ENCODE measurements at regions not wholly inside any gene's neighbourhood (a gene's known extent, or its start where the extent isn't known, plus 50 kb on each side); places are given as distances from the start of the nearest gene placed in this dataset.

DNA sequence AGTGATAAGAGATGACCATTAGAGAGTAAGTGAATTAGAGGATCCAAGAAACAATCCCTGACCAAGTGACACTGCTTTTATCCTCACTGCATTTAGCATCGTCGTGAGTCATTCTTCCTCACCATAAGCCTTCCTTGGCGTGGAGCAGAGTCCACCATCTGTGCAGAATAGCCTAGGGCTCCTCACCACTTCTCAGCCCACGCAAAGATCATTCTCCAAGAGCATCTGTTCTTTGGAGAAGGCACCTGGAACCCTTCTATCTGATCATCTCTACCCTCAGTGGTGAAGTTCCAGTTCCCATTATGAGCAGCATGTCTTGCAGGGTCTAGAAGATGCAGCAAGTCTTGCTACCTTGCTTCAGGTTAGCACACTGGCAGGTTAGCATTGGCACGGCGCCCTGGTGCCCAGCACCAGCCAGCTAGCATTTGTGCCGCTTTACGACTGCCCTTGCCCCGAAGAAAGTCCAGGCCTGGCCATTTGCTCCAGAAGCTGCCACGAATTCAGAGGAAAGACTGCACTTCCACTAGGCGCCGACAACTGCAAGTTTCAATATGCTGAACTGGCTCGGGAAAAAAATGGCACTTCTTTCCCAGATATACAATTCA lies 225.8 kb downstream of the TTC32 start:
- TF ChIP-seq ZNF544 (tag by site-specific recombination; IDR thresholded peaks at IDR 0.05) (no peak), YY1 (tag by site-specific recombination; IDR thresholded peaks at IDR 0.05) (no peak), ZNF426 (tag by site-specific recombination; IDR thresholded peaks at IDR 0.05) (no peak), ZNF423 (tag by site-specific recombination; IDR thresholded peaks at IDR 0.05) (no peak), ZNF830 (tag by site-specific recombination; IDR thresholded peaks at IDR 0.05; ENCODE audit: low read depth) (no peak), ZNF558 (tag by site-specific recombination; IDR thresholded peaks at IDR 0.05) (no peak), MEIS1 (CRISPR knock-in tag; IDR thresholded peaks at IDR 0.05; ENCODE audit: borderline replicate concordance) (no peak), ZNF133 (tag by site-specific recombination; IDR thresholded peaks at IDR 0.05) (no peak), FEZF1 (tag by site-specific recombination; IDR thresholded peaks at IDR 0.05) (no peak)
- TF ChIP-seq, protein P1, sequence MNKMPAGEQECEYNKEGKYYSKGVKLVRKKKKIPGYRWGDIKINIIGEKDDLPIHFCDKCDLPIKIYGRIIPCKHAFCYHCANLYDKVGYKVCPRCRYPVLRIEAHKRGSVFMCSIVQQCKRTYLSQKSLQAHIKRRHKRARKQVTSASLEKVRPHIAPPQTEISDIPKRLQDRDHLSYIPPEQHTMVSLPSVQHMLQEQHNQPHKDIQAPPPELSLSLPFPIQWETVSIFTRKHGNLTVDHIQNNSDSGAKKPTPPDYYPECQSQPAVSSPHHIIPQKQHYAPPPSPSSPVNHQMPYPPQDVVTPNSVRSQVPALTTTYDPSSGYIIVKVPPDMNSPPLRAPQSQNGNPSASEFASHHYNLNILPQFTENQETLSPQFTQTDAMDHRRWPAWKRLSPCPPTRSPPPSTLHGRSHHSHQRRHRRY (tag by site-specific recombination; IDR thresholded peaks at IDR 0.05), result no peak
- TF ChIP-seq, protein P2, sequence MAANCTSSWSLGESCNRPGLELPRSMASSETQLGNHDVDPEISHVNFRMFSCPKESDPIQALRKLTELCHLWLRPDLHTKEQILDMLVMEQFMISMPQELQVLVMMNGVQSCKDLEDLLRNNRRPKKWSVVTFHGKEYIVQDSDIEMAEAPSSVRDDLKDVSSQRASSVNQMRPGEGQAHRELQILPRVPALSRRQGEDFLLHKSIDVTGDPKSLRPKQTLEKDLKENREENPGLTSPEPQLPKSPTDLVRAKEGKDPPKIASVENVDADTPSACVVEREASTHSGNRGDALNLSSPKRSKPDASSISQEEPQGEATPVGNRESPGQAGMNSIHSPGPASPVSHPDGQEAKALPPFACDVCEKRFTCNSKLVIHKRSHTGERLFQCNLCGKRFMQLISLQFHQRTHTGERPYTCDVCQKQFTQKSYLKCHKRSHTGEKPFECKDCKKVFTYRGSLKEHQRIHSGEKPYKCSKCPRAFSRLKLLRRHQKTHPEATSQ (tag by site-specific recombination; IDR thresholded peaks at IDR 0.05), result no peak
- TF ChIP-seq, protein P3, sequence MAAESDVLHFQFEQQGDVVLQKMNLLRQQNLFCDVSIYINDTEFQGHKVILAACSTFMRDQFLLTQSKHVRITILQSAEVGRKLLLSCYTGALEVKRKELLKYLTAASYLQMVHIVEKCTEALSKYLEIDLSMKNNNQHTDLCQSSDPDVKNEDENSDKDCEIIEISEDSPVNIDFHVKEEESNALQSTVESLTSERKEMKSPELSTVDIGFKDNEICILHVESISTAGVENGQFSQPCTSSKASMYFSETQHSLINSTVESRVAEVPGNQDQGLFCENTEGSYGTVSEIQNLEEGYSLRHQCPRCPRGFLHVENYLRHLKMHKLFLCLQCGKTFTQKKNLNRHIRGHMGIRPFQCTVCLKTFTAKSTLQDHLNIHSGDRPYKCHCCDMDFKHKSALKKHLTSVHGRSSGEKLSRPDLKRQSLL (tag by site-specific recombination; IDR thresholded peaks at IDR 0.05), result no peak
- TF ChIP-seq, protein P4, sequence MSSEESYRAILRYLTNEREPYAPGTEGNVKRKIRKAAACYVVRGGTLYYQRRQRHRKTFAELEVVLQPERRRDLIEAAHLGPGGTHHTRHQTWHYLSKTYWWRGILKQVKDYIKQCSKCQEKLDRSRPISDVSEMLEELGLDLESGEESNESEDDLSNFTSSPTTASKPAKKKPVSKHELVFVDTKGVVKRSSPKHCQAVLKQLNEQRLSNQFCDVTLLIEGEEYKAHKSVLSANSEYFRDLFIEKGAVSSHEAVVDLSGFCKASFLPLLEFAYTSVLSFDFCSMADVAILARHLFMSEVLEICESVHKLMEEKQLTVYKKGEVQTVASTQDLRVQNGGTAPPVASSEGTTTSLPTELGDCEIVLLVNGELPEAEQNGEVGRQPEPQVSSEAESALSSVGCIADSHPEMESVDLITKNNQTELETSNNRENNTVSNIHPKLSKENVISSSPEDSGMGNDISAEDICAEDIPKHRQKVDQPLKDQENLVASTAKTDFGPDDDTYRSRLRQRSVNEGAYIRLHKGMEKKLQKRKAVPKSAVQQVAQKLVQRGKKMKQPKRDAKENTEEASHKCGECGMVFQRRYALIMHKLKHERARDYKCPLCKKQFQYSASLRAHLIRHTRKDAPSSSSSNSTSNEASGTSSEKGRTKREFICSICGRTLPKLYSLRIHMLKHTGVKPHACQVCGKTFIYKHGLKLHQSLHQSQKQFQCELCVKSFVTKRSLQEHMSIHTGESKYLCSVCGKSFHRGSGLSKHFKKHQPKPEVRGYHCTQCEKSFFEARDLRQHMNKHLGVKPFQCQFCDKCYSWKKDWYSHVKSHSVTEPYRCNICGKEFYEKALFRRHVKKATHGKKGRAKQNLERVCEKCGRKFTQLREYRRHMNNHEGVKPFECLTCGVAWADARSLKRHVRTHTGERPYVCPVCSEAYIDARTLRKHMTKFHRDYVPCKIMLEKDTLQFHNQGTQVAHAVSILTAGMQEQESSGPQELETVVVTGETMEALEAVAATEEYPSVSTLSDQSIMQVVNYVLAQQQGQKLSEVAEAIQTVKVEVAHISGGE (tag by site-specific recombination; conservative IDR thresholded peaks at IDR 0.05; ENCODE audit: low read depth), result no peak
- TF ChIP-seq, protein P5, sequence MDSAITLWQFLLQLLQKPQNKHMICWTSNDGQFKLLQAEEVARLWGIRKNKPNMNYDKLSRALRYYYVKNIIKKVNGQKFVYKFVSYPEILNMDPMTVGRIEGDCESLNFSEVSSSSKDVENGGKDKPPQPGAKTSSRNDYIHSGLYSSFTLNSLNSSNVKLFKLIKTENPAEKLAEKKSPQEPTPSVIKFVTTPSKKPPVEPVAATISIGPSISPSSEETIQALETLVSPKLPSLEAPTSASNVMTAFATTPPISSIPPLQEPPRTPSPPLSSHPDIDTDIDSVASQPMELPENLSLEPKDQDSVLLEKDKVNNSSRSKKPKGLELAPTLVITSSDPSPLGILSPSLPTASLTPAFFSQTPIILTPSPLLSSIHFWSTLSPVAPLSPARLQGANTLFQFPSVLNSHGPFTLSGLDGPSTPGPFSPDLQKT (IDR thresholded peaks at IDR 0.05; ENCODE audit: borderline replicate concordance, low read depth, low read length), result no peak
- no peak overlapping the region for H3K27ac ChIP-seq (ENCODE audit: extremely low read depth, low read depth, low read length)
- ChIA-PET POLR2A (no interaction called here), CTCF (no interaction called here)
- no peaks in the 10 kb centered on the region for H3K36me3 ChIP-seq (ENCODE audit: control insufficient read depth in 2 of 2, insufficient read depth in 1 of 2, low read length in 2 of 2)
- peaks cover 25% of the 10 kb centered on the region for H3K4me1 ChIP-seq (ENCODE audit: control insufficient read depth, insufficient read depth, low read length)
- H3K4me3 ChIP-seq (ENCODE audit: low read depth, low read length), result no peak overlapping the region
- H3K9me3 ChIP-seq (ENCODE audit: control insufficient read depth, insufficient read depth, low read depth, low read length), result no peaks in the 10 kb centered on the region

DNA sequence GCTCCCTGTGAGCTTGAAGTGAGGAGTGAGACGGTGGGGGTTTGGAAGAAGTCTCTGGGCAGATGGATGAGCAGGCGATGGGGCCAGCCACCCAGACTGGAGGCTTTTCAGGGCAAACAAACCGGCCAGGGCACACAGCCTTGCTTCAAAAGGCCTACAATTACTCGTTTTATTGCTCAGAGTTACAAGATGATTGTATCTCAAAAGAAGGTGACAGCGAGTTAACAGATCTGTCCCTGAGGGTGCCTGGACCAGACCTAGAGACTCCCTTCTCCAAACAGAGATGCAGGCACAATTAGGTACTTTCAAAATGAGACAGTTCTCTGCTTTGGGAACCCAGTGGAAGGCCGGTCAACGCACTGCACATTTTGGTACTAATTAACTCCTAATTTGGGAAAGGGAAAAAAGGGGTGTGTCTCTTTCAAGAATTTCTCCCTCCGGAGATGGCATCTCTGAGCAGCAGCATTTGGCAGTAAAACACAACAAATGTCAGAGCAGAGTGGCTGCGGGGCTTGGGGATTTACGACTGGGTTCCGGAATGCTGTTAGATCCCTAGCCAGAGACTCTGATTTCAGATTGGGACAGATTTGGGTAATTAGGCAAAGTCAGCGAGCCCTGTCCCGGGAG lies 226.7 kb downstream of the TTC32 start:
- no peaks in the 10 kb centered on the region for H3K36me3 ChIP-seq (ENCODE audit: control insufficient read depth in 2 of 2, insufficient read depth in 1 of 2, low read length in 2 of 2)
- POLR2A ChIA-PET, result no interaction called here
- H3K4me1 ChIP-seq (ENCODE audit: control insufficient read depth, insufficient read depth, low read length), result peaks cover 30% of the 10 kb centered on the region
- no peaks in the 10 kb centered on the region for H3K9me3 ChIP-seq (ENCODE audit: control insufficient read depth, insufficient read depth, low read depth, low read length)
- no peak overlapping the region for H3K4me3 ChIP-seq (ENCODE audit: low read depth, low read length)
- peak overlapping the region; percentile 18; the same call in 1 of the 2 replicates for H3K27ac ChIP-seq (ENCODE audit: extremely low read depth, low read depth, low read length)
- CTCF ChIA-PET, result no interaction called here
- no peak for TF ChIP-seq ZNF521 (tag by site-specific recombination; IDR thresholded peaks at IDR 0.05)
- peak; percentile 81 for TF ChIP-seq KLF10 (tag by site-specific recombination; IDR thresholded peaks at IDR 0.05)
- no peak for TF ChIP-seq ZSCAN23 (tag by site-specific recombination; IDR thresholded peaks at IDR 0.05)
- peak; percentile 78; the same call in 1 of the 2 replicates for TF ChIP-seq TRIM28 (IDR thresholded peaks at IDR 0.05; ENCODE audit: borderline replicate concordance, low read length)
- peak; percentile 82; the same call in 1 of the 2 replicates for TF ChIP-seq MZF1 (tag by site-specific recombination; IDR thresholded peaks at IDR 0.05; ENCODE audit: borderline replicate concordance)
- TF ChIP-seq GFI1B (tag by site-specific recombination; IDR thresholded peaks at IDR 0.05), result peak; percentile 77; the same call in 1 of the 2 replicates
- no peak for TF ChIP-seq ZNF37A (tag by site-specific recombination; IDR thresholded peaks at IDR 0.05)
- peak; percentile 62; the same call in 1 of the 2 replicates for TF ChIP-seq KLF9 (tag by site-specific recombination; IDR thresholded peaks at IDR 0.05; ENCODE audit: low read depth)
- TF ChIP-seq ZNF830 (tag by site-specific recombination; IDR thresholded peaks at IDR 0.05; ENCODE audit: low read depth), result no peak
- TF ChIP-seq ZNF529 (tag by site-specific recombination; IDR thresholded peaks at IDR 0.05; ENCODE audit: insufficient replicate concordance), result no peak
- TF ChIP-seq SP7 (tag by site-specific recombination; IDR thresholded peaks at IDR 0.05), result peak; percentile 37; the same call in 1 of the 2 replicates
- 0 out of 2 replicates have a peak, but pooled peaks have one; percentile 24 for TF ChIP-seq ZNF223 (tag by site-specific recombination; IDR thresholded peaks at IDR 0.05)
- TF ChIP-seq TCF7L2 (IDR thresholded peaks at IDR 0.05; ENCODE audit: borderline replicate concordance, low read depth, low read length), result peak; percentile 95
- no peak for TF ChIP-seq BCL11A (tag by site-specific recombination; IDR thresholded peaks at IDR 0.05; ENCODE audit: low read depth)
- peak; percentile 64 for TF ChIP-seq FEZF1 (tag by site-specific recombination; IDR thresholded peaks at IDR 0.05)
